ENCODE measurements at regions not wholly inside any gene's neighbourhood (a gene's known extent, or its start where the extent isn't known, plus 50 kb on each side); places are given as distances from the start of the nearest gene placed in this dataset.

- no peak for TF ChIP-seq CTCF (conservative IDR thresholded peaks at IDR 0.05; ENCODE audit: low read depth, low read length)
- TF ChIP-seq EZH2phosphoT487 (IDR thresholded peaks at IDR 0.05; ENCODE audit: borderline replicate concordance, low read length): no peak
Measured at GRCh38 chr3:177287231-177287630, 89.9 kb upstream of the TBL1XR1 start.

Data from PC-3 (cell line).